ENCODE measurements at regions not wholly inside any gene's neighbourhood (a gene's known extent, or its start where the extent isn't known, plus 50 kb on each side); places are given as distances from the start of the nearest gene placed in this dataset.

DNA sequence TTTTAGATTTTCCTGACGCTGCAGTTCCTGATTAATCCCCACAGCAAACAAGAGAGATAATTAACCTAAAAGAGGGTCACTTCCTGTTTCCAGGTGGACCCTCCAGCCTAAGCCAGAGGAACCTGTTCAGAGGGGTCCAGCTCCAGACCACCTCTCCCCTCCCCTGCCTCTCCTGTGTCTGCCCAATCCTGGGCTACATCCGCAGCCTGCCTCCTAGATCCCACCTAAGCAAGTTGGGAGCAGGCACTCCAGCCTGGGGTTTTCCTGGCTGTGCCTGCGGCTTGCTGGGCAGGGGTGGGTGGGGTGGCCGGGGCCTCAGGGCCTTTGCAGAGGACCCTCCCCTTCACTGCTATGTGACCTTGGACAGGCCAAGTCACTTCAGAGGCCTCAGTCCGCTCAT lies 178.6 kb upstream of the LINGO1 start:
- no peak for DNase-seq
- intact Hi-C loops (cut with DNase I), result no loop called here

DNA sequence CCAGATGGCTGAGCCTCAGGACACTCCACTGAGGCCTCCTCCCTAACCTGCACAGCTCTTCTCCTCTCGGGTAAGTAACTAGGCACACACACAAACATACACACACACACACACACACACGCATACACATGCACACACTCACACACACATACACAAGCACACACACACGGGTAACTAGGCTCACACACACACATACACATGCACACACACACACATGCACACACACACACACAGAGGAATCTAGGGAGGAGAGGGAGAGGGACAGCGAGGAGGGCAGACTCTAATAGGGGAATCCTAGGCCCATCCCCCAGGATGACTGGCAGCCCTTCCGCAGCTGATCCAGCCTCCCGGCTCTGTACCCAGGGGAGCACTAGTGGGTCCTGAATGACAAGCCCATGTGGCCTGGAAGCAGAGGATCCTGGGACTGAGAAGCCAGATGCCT lies 177.4 kb upstream of the LINGO1 start:
- DNase-seq, result no peak
- intact Hi-C loops (cut with DNase I), result no loop called here

DNA sequence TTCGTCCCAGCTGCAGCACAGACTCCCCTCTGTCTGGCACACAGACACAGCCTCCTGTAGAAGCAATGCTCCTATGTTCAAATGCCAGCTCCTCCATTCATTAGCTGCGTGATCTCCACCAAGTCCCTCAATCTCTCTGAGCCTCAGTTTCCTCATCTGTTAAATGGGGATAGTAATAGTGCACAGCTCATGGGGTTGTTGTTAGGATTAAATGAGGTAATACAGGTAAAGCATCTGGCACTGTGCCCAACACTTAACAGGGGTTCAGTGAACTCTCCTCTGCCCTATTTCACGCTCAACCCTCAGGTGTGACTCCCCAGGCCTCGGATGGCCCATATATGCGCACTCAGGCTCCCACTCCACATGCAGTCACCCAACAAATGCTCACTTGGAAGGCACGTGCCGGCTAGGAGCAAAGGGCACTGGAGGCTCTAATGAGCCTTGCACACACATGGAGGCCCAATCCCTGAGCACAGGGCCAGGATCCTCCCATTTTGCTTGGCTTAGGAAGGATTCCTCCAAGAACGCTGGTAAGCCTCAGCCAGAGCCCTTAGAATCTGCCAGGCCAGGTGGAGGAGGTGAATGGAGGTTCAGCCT lies 176.0 kb upstream of the LINGO1 start:
- DNase-seq, result no peak
- intact Hi-C loops (cut with DNase I), result no loop called here

DNA sequence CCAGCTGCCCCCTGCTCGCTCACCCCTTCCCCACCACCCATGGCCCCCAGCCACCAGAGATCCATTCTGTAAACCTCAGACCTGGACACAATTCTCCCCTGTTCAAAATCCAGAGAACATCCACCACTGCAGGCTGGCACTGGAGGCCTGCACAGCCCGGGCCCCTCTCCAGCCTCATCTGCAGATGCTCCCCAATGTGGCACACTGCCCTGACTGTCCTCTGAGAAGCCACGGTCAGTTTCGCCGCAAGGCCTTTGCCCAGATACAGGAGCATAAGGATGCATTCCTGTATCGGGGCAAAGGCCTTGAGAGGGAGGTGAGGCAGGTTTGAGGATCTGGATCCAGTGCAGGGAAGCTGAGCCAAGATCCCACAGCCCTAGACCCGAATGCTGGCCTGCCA lies 175.4 kb upstream of the LINGO1 start:
- DNase-seq, result peak in 9 of 10 donors; percentile 59 to 96 (median 72)
- intact Hi-C loops (cut with DNase I), result no loop called here

DNA sequence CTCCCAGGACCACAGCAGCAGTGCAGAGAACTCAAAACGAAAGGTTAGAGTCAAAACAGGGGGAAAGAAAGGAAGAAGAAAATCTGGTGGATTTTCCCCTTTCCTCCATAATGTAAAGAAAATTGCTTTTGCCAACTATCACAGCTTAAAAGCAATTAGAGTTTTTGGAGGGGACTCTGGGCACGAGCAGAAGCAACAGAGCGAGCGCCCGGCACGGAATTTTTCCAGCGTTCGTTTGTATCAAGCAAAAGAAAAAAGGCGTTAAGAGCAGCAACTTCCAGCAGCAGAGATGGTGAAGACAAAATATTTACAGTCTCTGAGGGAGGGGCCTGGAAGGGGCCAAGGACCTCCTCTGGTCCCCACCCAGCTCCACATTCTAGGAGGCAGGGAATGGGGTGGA lies 174.9 kb upstream of the LINGO1 start:
- DNase-seq, result no peak
- intact Hi-C loops (cut with DNase I), result no loop called here

DNA sequence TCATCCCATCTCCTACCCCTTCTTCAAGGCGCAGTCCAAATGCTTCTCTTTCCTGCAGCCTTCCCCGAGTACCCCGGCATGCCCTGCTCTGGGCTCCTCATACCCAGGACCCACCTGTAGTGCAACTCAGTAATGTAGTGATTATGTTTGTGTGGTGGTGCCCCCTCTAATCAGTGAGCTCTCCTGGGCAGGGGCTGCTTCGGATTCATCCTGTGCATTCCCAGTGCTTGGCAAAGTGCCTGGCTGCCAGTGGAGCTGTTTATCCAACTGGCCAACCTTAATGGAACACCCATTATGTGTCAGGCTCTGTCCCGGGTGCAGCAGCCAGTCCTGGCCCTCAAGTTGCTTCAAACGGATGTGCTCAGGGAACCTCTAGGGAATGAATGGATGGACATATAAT lies 174.4 kb upstream of the LINGO1 start:
- DNase-seq, result no peak
- intact Hi-C loops (cut with DNase I), result no loop called here

DNA sequence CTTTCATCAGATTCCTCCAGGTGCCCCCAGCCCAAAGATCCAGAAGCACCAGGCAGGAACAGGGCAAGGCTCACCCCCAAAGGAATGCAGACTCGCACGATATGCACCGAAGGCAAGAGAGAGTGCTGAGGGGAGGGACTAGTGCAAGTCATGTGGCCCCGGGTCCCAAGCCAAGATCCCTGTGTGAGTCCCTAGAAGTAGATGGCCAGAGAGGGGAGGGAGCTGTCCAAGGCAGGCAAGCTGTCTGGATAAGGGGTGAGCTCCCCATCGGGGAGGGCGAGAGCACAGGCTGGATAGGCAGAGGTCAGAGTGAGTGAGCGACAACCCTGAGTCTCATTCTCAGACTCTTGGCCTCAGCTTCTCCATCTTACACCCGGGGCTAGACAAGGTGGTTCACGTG lies 171.5 kb upstream of the LINGO1 start:
- DNase-seq, result no peak
- intact Hi-C loops (cut with DNase I), result no loop called here

DNA sequence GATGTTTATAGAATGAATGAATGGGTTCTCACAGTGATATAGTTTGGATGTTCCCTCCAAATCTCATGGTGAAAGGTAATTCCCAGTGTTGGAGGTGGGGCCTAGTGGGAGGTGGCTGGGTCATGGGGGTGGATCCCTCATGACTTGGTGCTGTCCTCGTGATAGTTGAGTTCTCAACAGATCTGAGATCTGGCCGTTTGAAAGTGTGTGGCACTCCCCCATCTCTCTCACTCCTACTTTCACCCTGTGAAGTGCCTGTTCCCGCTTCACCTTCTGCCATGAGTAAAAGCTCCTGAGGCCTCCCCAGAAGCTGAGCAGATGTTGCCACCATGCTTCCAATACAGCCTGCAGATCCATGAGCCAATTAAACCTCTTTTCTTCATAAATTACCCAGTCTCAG lies 170.8 kb upstream of the LINGO1 start:
- no peak for DNase-seq
- intact Hi-C loops (cut with DNase I), result no loop called here

DNA sequence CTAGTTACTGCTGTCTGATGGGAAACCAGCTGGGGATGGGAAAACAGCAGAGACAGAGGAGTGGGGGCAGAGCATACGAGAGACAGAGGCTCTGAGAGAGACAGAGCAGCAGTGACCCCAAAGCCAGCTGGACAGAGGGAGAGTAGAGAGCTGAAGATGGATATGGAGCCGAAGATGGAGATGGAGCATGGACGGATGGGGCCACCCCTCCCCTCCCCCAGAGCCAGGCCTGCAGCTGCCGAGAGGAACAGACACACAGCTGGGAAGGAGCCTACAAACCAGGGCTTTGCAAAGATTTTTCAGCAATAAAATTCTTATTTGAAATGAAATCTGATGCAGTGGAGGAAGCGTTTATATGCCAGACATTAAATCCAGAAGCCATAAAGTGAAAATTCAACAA lies 167.6 kb upstream of the LINGO1 start:
- no peak for DNase-seq
- intact Hi-C loops (cut with DNase I), result no loop called here

DNA sequence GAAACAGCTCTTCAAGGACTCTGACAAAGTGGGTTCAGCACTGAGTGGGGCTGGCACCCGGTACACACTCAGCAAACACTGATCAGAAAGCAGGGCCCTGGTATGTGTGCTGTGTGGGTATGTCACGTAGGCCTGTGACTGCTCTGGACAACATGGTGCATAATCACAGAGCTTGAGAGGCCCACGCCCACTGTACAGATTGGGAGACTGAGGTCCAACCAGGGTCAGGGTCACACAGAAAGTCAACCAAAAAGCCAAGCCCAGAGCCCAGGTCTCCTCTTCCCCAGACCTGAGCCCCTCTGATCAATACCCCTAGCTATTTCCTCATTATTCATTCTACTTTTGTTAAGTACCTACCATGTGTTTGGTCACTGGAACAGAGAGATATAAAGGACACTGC lies 166.1 kb upstream of the LINGO1 start:
- intact Hi-C loops (cut with DNase I), result no loop called here
- no peak for DNase-seq

DNA sequence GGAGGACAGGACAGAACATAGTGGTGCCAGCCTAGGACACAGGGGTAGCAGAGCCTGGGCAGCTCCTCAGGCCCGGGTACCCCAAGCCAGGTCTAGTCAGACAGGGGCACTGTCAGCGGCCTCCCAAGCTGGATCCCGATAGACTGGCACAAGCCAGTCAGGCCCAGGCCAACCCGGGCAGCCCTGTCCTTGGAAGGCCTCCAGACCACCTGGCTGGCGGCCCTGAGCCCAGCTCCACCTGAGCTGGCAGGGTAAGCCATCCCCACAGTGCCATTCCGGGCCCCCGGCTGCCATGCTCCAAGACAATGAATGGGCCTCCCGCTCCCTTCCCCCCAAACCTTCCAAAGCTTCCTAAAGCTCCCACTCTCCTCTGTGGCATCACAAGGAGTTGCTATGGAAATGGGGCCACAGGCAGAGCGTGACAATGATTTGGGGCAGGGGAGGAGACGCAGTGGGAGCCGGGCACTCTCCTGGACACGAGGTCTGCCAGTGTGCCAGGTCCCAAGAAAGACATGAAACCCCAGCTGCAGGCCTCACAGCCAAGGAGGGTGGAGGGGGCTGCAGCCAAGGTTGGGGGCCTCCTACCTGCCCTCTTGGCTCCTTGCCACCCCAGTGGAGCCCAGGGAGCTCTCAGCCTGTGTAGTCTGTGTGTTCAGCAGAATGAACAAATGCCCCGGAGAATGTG lies 165.6 kb upstream of the LINGO1 start:
- no peak for DNase-seq
- intact Hi-C loops (cut with DNase I), result no loop called here

DNA sequence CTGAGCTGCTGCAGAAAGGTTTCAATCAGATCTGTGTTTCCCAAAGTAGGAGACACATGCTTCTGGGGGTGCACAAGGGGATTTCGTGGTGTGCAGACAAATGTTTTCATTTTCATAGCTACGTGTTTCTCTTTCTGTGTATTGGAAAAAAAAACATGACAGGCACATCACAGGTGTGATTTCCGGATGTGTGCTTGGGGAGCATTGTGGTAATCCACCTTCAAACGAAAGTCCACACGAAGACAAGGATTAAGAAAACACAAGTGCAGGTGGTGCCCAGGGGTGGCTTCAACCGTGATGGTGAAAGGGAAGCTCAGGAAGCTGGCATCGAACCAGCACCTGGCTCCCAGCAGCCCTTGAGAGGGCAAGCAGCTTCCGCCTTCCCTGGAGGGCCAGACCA lies 164.6 kb upstream of the LINGO1 start:
- intact Hi-C loops (cut with DNase I), result no loop called here
- DNase-seq, result no peak

DNA sequence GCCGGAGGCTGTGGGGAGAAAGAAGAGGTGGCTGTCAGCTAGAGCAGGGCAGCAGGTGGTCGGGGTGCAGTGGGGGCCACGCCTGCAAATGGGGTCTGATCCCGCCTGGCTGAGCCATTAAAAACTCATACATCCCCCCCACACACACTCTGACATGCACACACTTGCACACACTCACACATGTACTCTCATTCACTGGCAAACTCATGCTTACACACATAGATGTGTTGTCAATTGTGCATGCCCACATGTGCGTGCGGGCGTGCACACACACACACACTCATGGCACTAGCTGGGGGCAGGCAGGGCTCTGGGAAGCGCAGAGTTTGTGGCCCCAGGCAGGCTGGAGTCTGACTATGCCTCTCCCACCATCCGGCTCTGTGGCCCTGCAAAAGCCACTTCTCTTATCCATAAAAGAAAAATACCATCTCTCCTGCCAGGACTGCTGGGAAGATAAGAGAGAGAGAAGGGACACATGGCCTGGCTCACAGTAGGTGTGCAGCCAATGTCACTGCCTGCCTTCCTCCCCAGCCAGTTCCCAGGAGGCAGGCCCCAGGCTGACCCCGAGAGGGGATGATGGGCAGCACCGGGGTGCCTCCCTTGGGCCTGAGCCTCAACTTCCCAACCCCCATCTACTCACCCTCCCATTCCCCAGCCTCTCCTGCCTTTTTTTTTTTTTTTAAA lies 163.5 kb upstream of the LINGO1 start:
- intact Hi-C loops (cut with DNase I), result no loop called here
- no peak for DNase-seq

DNA sequence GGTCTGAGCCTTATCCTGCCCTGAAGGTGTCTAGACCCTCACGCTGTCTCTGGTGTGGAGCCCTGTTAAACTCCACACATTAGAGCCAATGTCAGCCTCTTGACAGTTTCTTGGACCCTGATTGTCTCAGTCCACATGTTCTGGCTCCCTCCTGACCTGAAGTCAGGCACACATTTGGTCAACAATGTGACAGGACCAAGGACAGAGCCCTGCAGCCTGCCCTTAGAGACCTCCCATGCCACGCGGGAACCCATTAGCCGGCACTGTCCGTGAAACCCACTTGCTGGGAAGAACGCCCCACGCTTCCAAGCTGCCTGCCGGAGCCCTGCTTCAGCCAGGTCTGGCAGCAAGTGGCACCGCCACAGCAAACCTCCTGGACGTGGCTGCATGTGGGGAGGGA lies 162.7 kb upstream of the LINGO1 start:
- DNase-seq, result no peak
- intact Hi-C loops (cut with DNase I), result no loop called here

DNA sequence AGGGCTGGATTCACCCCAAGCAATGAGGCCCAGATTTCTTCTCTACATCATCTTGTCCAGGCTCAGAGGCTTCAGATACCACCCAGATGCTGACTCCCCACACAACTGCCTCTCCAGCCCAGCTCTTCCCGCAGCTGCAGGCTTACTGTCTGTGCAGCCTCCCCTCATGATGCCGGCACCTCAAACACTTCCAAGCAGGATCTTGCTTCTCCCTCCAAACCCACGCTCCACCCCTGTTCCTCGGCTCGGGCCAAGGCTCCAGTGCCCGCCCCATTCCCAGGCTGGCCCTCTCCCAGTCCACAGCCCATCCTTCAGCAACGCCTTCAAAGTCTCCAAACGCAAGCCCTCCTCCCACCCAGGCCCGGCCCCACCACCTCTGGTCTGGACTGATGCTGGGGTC lies 159.2 kb upstream of the LINGO1 start:
- intact Hi-C loops (cut with DNase I), result no loop called here
- peak in 1 of 10 donors; percentile 80 for DNase-seq

DNA sequence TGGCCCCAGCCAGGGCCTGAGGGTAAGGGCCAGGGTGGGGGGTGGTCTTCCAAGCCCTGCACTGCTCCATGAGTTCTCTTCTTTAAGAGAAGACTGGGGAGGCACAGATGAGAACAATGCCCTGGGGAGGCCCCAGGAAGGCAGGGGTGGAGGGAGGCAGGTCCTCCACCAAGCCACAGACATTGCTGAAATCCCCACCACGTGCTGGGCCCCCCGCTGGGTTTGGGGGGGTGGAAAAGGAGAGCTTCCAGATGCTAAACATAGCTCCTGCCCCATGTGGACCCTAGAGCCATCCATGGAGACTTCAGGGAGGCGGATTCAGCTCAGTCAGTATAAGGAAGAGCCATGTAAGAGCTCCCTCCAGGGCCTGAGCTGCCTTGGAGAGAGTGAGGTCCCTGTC lies 157.8 kb upstream of the LINGO1 start:
- DNase-seq, result peak in 1 of 10 donors; percentile 27
- intact Hi-C loops (cut with DNase I), result no loop called here

DNA sequence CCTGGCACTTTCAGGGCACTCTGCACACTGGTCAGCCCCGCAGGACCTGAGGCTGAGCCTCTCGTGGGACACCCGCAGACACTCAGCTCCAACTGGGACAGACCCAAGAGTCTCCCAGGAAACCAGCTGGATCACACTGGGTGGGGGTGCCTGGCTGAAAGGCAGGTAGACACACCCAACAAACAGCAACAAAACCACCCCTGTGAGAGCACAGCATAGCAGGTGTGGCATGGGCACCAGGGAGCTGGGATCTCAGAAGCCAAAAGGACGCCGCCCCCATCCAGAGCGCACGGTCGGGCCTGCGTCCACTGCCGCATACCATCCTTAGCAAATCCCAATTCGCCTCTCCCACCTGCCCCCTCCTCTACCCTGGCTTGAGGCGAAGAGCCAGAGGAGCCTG lies 154.2 kb upstream of the LINGO1 start:
- no peak for DNase-seq
- intact Hi-C loops (cut with DNase I), result no loop called here

DNA sequence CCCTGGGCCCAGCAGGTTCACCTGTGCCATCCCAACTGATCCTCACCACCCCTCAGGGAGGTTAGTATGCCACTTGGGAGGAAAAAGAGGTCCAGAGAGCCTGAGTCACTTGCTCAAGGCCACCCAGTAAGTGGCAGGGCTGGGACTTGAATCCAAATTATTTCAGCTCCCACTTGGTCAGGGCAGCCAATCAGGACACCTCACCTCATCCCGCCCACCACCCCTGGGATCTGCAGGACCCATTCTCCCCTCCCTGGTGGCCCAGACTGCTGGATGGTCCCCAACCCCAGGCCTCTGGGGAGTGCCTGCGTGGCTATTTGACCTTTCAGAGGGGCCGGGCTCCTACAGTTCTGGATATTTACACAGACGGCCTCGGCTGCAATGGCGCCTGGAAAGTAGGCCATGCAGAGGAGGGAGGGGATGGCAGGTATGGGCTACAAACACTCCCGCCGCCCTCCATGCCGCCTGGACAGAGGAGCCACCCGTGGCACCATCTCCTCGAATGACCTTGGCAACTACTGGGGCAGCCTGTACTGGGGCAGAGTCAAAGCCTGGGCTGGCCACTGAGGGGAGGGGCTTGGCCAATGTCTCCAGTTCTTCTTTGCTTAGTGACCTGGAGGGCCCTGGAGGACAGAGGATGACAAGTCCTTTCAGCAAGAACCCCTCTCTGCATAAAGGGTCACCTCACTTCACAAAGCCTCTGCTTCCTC lies 153.6 kb upstream of the LINGO1 start:
- DNase-seq, result no peak
- intact Hi-C loops (cut with DNase I), result no loop called here

DNA sequence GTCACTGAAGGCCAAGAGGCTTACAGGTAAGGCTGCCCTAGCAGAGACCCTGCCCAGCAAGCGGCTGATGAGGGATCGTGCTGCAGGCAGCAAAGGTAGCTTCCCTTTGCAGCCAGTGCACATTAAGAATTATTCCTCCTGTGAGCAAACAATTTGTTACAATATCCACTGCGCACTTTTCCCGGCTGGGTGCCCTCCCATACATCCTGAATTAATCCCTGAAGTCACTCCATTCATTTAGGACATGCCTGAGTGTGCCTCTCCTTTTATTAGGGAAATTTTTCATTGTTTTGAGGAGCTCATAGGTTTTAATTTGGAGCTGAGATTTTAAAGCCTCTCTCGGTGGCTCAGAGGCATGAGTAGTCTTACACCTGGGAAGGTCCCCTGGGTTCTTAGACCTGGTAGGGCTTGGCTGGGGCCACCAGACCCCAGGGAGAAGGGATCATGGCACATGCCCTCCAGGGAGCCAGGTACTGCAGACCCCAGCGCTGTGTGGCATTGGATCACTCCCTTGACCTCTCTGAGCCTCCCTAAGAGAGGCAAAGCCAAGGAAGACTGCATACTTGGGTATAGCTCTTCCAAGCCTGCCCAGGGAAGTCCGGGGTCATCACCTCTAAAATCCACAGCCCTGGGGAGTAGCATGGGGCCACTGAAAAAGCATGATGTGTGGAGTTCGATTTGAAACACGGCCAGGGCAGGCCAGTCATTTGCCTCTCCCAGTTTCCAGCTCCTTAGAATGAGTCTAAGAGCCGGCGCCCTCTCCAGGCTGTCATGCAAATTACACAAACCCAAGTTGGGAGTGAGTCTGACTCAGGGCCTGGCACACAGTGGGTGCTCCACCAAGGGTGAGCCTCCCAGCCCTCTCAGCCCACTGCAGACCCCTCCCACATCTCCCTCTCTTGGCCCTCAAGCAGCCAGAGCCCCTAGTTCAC lies 151.9 kb upstream of the LINGO1 start:
- peak in 6 of 10 donors; percentile 25 to 92 (median 62) for DNase-seq
- intact Hi-C loops (cut with DNase I), result no loop called here

DNA sequence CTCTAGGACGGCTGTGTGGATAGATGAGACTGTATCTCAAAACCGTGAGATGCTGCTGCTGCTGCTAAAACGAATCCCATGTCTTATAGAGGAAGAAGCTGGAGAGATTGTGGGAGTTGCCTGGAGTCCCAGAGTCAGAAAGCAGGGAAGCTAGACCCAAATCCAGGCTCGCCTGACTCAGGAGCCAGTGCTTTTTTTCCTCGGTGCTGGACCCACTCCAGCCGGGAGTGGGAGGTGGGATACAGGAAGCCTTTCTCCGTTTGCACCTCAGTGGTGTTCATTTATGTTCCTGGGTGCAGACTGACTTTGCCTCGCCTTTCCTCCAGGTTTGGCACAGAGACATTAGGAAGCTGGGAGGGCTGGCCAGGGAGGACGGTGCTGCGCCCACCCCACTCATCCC lies 150.9 kb upstream of the LINGO1 start:
- intact Hi-C loops (cut with DNase I), result no loop called here
- DNase-seq, result peak in 8 of 10 donors; percentile 58 to 95 (median 74)
